ENCODE measurements at regions not wholly inside any gene's neighbourhood (a gene's known extent, or its start where the extent isn't known, plus 50 kb on each side); places are given as distances from the start of the nearest gene placed in this dataset.

DNA sequence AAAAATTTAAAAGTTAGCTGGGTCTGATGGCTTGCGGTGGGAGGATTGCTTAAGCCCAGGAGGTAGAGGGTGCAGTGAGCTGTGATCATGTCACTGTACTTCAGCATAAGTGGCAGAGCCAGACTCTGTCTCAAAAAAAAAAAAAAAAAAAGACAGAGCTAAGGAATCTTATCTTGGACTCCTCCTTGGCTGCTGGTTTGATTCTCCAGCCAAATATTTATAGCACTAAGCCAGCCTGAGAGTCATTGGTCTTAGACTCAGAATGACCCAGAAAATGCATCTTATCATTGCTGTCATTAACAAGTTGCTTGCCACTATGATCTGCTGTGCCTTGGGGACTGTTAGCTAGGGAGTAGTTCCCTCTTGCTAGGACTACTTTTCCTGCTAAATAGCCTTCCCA is 164.7 kb downstream of the GNAT3 start:
- no peak for DNase-seq (ENCODE audit: low read depth)

GRCh38 chr7:80346704-80347103 is 165.2 kb downstream of the GNAT3 start:
- DNase-seq (ENCODE audit: low read depth), result peak; percentile 74

GRCh38 chr7:80335511-80336231 is 176.2 kb downstream of the GNAT3 start:
- peak; percentile 99 for DNase-seq (ENCODE audit: low read depth)

- peak; percentile 92 for DNase-seq (ENCODE audit: low read depth)
Observed at GRCh38 chr7:80334908-80335307, 177.0 kb downstream of the GNAT3 start.

- peak; percentile 47 for DNase-seq (ENCODE audit: low read depth)
Observed at GRCh38 chr7:80334196-80334595, 177.7 kb downstream of the GNAT3 start.

DNA sequence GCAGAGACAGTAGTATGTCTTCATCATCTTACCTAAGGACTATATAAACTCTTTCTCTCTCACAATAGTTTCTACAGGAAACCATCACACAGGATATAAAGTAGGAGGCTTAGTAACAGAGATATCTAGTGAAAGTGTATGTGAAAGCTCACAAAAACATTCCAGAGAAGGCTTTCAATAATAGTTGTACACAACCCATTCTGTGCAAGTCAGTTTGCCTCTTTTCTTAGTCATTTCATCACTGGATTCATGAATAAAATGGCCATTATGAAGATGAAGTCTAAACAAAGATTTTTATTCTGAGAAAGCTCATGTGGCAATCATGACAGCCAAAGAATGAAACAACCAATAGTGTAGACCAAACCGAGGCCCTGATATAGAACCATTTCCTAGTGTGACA is 178.8 kb downstream of the GNAT3 start:
- DNase-seq (ENCODE audit: low read depth), result no peak

- DNase-seq (ENCODE audit: low read depth), result peak; percentile 95
Observed at GRCh38 chr7:80330434-80330833, 181.4 kb downstream of the GNAT3 start.

GRCh38 chr7:80324032-80324431 is 187.8 kb downstream of the GNAT3 start:
- peak; percentile 77 for DNase-seq (ENCODE audit: low read depth)

DNA sequence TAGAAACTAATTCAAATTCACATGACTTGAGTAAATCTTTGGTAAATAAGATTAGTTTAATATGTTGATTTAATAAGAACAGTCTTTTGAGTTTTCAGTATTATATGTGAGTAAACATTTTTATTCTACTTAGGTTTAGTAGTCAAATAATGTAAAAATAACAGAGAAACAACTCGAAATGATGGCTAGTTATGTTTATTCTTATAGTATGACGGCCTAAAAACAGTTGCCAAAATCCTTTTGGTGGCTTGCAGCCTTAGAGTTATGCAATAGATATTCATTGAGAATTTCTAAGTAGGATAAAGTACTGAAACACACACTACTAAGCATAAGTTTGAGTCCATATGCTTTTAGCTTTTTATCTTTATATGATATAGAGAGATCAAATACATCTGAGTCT is 184.8 kb downstream of the GNAI1 start:
- DNase-seq (ENCODE audit: low read depth), result no peak

GRCh38 chr7:80318081-80318480 is 183.4 kb downstream of the GNAI1 start:
- DNase-seq (ENCODE audit: low read depth), result no peak

DNA sequence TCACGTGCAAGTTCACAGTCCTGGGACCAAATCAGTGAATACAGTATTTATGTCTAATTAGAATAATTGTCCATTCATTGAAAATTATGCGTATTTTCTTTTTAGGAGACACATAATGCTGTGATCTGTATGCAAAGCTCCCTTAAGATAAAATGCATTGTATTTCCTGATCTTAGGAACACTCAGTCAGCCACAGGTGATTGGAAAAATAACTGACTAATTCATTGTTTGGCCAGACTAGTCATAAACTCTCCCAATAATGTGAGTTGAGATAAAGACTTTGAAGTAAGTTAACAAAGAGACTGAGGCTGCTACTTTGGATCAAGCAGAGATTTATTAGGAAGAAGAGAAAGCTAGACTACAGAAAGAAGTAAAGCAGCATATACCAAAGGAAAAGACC is 182.2 kb downstream of the GNAI1 start:
- DNase-seq (ENCODE audit: low read depth), result no peak

DNA sequence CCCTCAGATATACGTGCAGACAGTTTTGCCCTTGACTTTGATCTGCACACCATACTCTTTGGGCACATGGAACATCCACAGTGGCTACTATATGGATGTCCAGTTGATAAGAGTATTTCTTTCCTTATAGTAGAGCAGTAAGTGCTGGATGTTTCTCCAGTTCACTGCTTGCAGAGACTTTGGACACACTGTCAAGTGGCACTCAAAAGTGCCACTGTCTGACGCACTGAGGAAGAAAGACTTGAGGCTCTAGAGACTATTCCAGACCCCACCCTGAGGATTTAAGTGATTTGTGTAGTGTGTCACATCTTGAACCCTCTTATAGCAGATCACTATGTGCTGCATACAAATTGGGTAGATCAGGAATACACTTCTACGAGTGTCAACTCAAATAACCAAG is 179.1 kb downstream of the GNAI1 start:
- no peak for DNase-seq (ENCODE audit: low read depth)

DNA sequence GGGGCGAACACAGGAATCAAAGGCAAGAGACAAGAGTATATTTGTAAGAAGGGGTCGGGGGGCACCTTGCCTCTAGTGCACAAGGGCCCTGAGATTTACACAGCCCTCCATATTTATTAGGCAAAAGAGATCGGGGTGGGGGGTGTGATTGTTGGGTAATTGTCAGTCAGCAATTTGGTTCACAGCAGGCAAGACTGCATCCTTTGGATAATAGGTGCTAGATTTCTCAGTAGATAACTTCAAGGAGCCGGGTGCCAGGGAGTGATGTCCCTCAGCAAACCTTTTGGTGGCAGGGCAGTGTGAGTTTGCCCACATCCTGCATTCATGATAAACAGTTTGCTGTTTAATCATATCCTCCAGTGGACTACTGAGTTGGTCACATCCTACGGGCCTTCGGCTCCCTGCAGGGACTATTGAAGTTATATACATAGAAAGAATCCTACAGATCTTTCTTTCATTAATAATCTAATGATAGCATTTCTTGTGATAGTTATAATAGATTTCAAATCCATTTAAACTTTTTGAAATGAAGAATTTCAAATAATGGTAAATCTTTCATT is 178.5 kb downstream of the GNAI1 start:
- no peak for DNase-seq (ENCODE audit: low read depth)

- peak; percentile 96 for DNase-seq (ENCODE audit: low read depth)
Observed at GRCh38 chr7:80312139-80312661, 177.6 kb downstream of the GNAI1 start.

GRCh38 chr7:80311313-80311712 is 176.7 kb downstream of the GNAI1 start:
- no peak for DNase-seq (ENCODE audit: low read depth)

DNA sequence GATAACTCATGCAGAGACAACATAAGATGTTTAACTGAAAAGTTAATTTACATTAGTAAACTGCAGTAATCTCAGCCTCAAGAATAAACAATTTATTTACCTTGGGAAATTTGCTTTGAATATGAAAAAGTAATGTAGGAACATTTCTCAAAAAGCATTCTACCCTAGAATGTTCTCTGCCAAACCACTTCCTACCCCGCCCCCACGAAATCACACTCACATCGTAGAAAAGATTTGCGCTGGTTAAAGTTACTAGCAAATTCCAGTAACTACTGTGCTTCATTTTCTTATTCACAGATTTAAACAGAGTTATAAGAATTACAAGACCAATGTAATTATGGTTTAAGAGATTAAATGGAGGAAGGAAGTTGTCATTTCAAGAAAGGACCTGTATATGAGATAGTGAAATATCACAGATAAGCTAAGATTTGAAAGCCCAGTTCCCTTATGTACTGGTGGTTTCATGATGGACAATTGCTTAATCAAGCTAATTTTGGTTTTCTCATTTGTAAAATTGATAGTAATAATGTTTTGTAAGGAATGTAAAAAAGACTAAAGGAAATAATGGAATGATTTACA is 175.4 kb downstream of the GNAI1 start:
- DNase-seq (ENCODE audit: low read depth), result no peak

DNA sequence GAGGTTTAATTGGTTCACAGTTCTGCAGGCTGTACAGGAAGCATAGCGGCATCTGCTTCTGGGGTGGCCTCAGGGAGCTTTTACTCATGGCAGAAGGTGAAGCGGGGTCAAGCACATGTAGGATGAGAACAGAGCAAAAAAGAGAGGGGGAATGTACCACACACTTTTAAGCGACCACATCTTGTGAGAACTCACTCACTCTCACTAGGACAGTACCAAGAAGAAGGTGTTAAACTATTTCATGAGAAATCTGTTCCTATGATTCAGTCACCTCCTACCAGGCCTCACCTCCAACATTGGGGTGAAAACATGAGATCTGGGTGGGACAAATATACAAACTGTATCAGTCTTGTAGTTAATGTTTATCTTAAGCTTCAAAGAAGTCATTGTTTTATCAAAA is 174.7 kb downstream of the GNAI1 start:
- DNase-seq (ENCODE audit: low read depth), result no peak

DNA sequence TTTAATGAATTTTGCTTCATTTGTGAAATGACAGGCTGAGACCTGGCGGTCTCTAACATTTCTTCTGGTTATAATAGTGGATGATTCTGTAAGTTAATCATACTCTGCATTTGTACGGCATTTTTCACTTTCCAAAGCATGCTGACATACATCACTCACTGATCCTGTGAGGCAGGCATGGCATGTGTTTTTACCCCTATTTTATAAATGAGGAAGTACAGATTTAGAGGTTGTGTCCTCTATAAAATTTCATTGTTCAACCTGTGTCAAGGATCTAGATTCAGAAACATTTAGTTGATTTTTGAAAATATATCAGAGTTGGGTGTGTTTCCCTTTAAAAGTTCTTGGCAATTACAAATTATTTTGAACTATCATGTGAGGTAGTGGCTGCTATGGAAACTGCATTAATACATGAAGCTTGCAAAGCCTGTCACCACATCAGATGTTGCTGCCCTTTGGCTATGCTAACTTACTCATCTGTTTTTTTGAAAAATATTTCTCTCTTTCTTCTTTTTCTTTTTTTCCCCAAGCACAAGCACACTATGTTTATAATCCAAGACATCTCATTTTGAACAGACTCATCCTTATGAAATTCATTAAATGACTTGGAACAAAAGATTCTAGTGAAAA is 172.7 kb downstream of the GNAI1 start:
- DNase-seq (ENCODE audit: low read depth), result peak; percentile 91

GRCh38 chr7:80303315-80303714 is 168.7 kb downstream of the GNAI1 start:
- no peak for DNase-seq (ENCODE audit: low read depth)

DNA sequence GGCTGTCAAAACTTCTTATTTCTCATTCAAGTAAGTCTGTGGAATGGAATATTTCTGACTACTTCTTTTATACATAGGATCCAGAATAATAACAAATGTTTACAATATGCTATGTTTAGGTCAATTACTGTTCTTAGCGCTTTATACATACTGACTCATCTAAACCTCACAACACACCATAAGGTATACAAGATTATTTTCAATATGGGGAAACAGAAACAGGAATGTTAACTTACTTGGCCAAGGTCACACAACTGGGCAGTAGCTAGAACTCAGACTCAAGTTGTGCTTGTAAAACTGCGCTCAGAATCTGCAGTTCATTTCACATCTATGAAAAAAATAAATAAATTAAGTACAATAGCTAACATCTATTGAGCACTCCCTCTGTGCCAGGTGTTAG is 168.0 kb downstream of the GNAI1 start:
- DNase-seq (ENCODE audit: low read depth), result no peak

- no peak for DNase-seq (ENCODE audit: low read depth)
Observed at GRCh38 chr7:80302078-80302477, 167.4 kb downstream of the GNAI1 start.

GRCh38 chr7:80298201-80298600 is 163.6 kb downstream of the GNAI1 start:
- DNase-seq (ENCODE audit: low read depth), result peak; percentile 54

DNA sequence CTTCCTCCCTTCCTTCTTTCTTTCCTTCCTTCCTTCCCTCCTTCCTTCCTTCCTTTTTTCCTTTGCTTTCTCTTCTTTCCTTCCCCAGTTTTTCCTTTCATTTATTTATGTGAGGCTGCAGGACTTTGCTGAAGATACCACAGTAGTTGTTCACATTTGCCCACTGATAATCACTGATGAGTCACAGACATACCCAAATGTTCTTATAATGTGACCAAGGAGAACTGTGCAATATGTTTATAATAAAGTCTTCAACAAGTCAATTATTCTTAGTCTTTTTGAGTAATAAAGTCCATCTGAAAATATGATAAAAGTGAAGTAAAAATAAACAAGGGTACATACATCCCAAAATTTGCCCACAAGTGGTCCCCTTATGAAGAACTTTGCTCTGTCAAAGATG is 159.7 kb downstream of the GNAI1 start:
- DNase-seq (ENCODE audit: low read depth), result peak; percentile 75

Data from LHCN-M2 (cell line).